ENCODE measurements at regions not wholly inside any gene's neighbourhood (a gene's known extent, or its start where the extent isn't known, plus 50 kb on each side); places are given as distances from the start of the nearest gene placed in this dataset.

DNA sequence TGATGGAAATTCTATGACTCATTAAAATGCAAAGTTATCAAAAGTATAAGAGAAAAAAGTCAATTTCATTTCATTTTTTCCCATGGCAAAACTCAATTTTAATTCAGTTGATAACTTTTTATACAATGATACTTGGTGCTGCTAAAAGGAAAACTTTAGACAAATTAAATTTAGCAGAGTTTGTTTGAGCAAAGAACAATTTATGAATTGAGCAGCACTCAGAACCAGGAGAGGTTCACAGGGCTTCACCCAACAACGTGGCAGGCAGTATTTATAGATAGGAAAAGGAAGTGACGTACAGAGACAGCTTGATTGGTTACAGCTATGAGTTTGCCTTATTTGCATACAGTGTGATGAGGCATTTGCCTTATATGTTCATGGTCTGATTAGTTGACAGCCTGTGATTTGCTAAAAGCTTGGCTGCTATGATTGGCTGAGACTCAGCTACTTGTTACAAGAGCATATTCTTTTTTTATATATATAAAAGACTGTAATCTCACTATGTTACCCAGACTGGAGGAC lies 157.2 kb upstream of the CELF2 start:
- Histone ChIP-seq H3K27me3 (ENCODE audit: control insufficient read depth, insufficient read depth, low read length) (no peaks in the 10 kb centered on the region), H3K4me3 (ENCODE audit: low read depth, low read length) (no peak overlapping the region), H3K36me3 (ENCODE audit: control insufficient read depth, insufficient read depth, low read length) (no peaks in the 10 kb centered on the region)
- TF ChIP-seq, protein P1, sequence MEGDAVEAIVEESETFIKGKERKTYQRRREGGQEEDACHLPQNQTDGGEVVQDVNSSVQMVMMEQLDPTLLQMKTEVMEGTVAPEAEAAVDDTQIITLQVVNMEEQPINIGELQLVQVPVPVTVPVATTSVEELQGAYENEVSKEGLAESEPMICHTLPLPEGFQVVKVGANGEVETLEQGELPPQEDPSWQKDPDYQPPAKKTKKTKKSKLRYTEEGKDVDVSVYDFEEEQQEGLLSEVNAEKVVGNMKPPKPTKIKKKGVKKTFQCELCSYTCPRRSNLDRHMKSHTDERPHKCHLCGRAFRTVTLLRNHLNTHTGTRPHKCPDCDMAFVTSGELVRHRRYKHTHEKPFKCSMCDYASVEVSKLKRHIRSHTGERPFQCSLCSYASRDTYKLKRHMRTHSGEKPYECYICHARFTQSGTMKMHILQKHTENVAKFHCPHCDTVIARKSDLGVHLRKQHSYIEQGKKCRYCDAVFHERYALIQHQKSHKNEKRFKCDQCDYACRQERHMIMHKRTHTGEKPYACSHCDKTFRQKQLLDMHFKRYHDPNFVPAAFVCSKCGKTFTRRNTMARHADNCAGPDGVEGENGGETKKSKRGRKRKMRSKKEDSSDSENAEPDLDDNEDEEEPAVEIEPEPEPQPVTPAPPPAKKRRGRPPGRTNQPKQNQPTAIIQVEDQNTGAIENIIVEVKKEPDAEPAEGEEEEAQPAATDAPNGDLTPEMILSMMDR (IDR thresholded peaks at IDR 0.05; ENCODE audit: insufficient read depth, low read length, poor library complexity, severe bottlenecking) = no peak
- no peak for DNase-seq (ENCODE audit: low read depth)

GRCh38 chr10:10865303-10865702 lies 152.4 kb upstream of the CELF2 start:
- no peaks in the 10 kb centered on the region for H3K27me3 ChIP-seq (ENCODE audit: control insufficient read depth, insufficient read depth, low read length)
- H3K4me3 ChIP-seq (ENCODE audit: low read depth, low read length) = no peak overlapping the region
- TF ChIP-seq, protein P1 (IDR thresholded peaks at IDR 0.05; ENCODE audit: insufficient read depth, low read length, poor library complexity, severe bottlenecking) = no peak
- no peaks in the 10 kb centered on the region for H3K36me3 ChIP-seq (ENCODE audit: control insufficient read depth, insufficient read depth, low read length)
- no peak for DNase-seq (ENCODE audit: low read depth)

- no peak overlapping the region for H3K4me3 ChIP-seq (ENCODE audit: low read depth, low read length)
- no peaks in the 10 kb centered on the region for H3K27me3 ChIP-seq (ENCODE audit: control insufficient read depth, insufficient read depth, low read length)
- TF ChIP-seq, protein P1 (IDR thresholded peaks at IDR 0.05; ENCODE audit: insufficient read depth, low read length, poor library complexity, severe bottlenecking) = no peak
- H3K36me3 ChIP-seq (ENCODE audit: control insufficient read depth, insufficient read depth, low read length) = no peaks in the 10 kb centered on the region
- DNase-seq (ENCODE audit: low read depth) = no peak
Measured at GRCh38 chr10:10865913-10866312, 151.8 kb upstream of the CELF2 start.

GRCh38 chr10:10869592-10869991 lies 148.1 kb upstream of the CELF2 start:
- no peaks in the 10 kb centered on the region for H3K36me3 ChIP-seq (ENCODE audit: control insufficient read depth, insufficient read depth, low read length)
- no peaks in the 10 kb centered on the region for H3K27me3 ChIP-seq (ENCODE audit: control insufficient read depth, insufficient read depth, low read length)
- no peak for DNase-seq (ENCODE audit: low read depth)
- TF ChIP-seq, protein P1 (IDR thresholded peaks at IDR 0.05; ENCODE audit: insufficient read depth, low read length, poor library complexity, severe bottlenecking) = no peak
- no peak overlapping the region for H3K4me3 ChIP-seq (ENCODE audit: low read depth, low read length)

- DNase-seq (ENCODE audit: low read depth) = no peak
- no peak overlapping the region for H3K4me3 ChIP-seq (ENCODE audit: low read depth, low read length)
- no peaks in the 10 kb centered on the region for H3K36me3 ChIP-seq (ENCODE audit: control insufficient read depth, insufficient read depth, low read length)
- TF ChIP-seq, protein P1 (IDR thresholded peaks at IDR 0.05; ENCODE audit: insufficient read depth, low read length, poor library complexity, severe bottlenecking) = no peak
- H3K27me3 ChIP-seq (ENCODE audit: control insufficient read depth, insufficient read depth, low read length) = no peaks in the 10 kb centered on the region
Measured at GRCh38 chr10:10870523-10871241, 147.0 kb upstream of the CELF2 start.

GRCh38 chr10:10871352-10871751 lies 146.3 kb upstream of the CELF2 start:
- Histone ChIP-seq H3K36me3 (ENCODE audit: control insufficient read depth, insufficient read depth, low read length) (no peaks in the 10 kb centered on the region), H3K27me3 (ENCODE audit: control insufficient read depth, insufficient read depth, low read length) (no peaks in the 10 kb centered on the region), H3K4me3 (ENCODE audit: low read depth, low read length) (no peak overlapping the region)
- no peak for DNase-seq (ENCODE audit: low read depth)
- TF ChIP-seq, protein P1 (IDR thresholded peaks at IDR 0.05; ENCODE audit: insufficient read depth, low read length, poor library complexity, severe bottlenecking) = no peak

All from kidney epithelial cell (primary cell).